A549 (cell line): ENCODE measurements at regions not wholly inside any gene's neighbourhood (a gene's known extent, or its start where the extent isn't known, plus 50 kb on each side); places are given as distances from the start of the nearest gene placed in this dataset.

Source experiments
- BHLHE40 ChIP-seq: IDR thresholded peaks from 2 replicates; pipeline ENCODE4 v1.6.1; 2012; ENCODE audit warnings: low read depth, low read length, inconsistent platforms
- CBX8 ChIP-seq: fragments of 200-600 bp; sonication (generic); IDR thresholded peaks from 2 replicates; pipeline ENCODE4 v1.6.1; 2016
- CHD2 ChIP-seq: fragments of 150-350 bp; IDR thresholded peaks from 2 replicates; pipeline ENCODE4 v1.6.1; 2014; ENCODE audit warnings: low read length; ENCODE audit not compliant: partially characterized antibody
- CTCF ChIP-seq: fragments of >200 bp; sonication (Bioruptor Twin); formaldehyde crosslinking; IDR thresholded peaks from 3 replicates; pipeline ENCODE4 v1.5.1; 2016
- JUN ChIP-seq, 2 experiments: fragments of >200 bp; sonication (Bioruptor Twin); formaldehyde crosslinking; IDR thresholded peaks; 2 replicates in 1 of 2; 3 replicates in 1 of 2; pipeline ENCODE4 v1.6.1; 2016 to 2017
- MAFK ChIP-seq: fragments of 450-650 bp; IDR thresholded peaks from 2 replicates; pipeline ENCODE4 v1.6.1; 2014; ENCODE audit not compliant: partially characterized antibody
- MAX ChIP-seq: IDR thresholded peaks from 2 replicates; pipeline ENCODE4 v1.6.1; 2012
- NR3C1 ChIP-seq: fragments of >200 bp; sonication (Bioruptor Twin); formaldehyde crosslinking; IDR thresholded peaks from 3 replicates; pipeline ENCODE4 v1.6.1; 2017
- POLR2A ChIP-seq: IDR thresholded peaks from 2 replicates; pipeline ENCODE4 v1.6.1; 2012; ENCODE audit warnings: mild to moderate bottlenecking, low read length
- RAD21 ChIP-seq, 2 experiments: fragments of >200 bp in 1 of 2; sonication (Bioruptor Twin) in 1 of 2; formaldehyde crosslinking in 1 of 2; IDR thresholded peaks in 1 of 2; conservative IDR thresholded peaks in 1 of 2; 2 replicates in 1 of 2; 3 replicates in 1 of 2; pipeline ENCODE4 v1.6.1; 2012 to 2018; ENCODE audit warnings: inconsistent platforms in 1 of 2
- REST ChIP-seq: fragments of 200-600 bp; sonication (generic); IDR thresholded peaks from 2 replicates; pipeline ENCODE4 v1.6.1; 2016; ENCODE audit warnings: antibody characterized with exemption, mild to moderate bottlenecking, moderate library complexity
- RNF2 ChIP-seq: fragments of 200-600 bp; sonication (generic); IDR thresholded peaks from 2 replicates; pipeline ENCODE4 v1.6.1; 2016; ENCODE audit warnings: low read depth, mild to moderate bottlenecking, antibody characterized with exemption, moderate library complexity, borderline replicate concordance

- TF ChIP-seq RAD21 (conservative IDR thresholded peaks at IDR 0.05 in 1 of 2, IDR thresholded peaks at IDR 0.05 in 1 of 2) (no peak), CTCF (no peak), POLR2A (no peak), MAX (no peak), JUN (IDR thresholded peaks at IDR 0.05) (no peak), NR3C1 (no peak), REST (no peak), BHLHE40 (no peak), MAFK (no peak), RNF2 (no peak), CHD2 (no peak), CBX8 (no peak)
These were observed 88.1 kb upstream of the CCSER1 start for GRCh38 chr4:90039122-90039521.
